LNCAP (cell line): ENCODE measurements at regions not wholly inside any gene's neighbourhood (a gene's known extent, or its start where the extent isn't known, plus 50 kb on each side); places are given as distances from the start of the nearest gene placed in this dataset.

Experiments used
- CTCF ChIP-seq: fragments of 450-650 bp; IDR thresholded peaks from 2 replicates; pipeline ENCODE4 v1.5.1; 2017; ENCODE audit warnings: mild to moderate bottlenecking

DNA sequence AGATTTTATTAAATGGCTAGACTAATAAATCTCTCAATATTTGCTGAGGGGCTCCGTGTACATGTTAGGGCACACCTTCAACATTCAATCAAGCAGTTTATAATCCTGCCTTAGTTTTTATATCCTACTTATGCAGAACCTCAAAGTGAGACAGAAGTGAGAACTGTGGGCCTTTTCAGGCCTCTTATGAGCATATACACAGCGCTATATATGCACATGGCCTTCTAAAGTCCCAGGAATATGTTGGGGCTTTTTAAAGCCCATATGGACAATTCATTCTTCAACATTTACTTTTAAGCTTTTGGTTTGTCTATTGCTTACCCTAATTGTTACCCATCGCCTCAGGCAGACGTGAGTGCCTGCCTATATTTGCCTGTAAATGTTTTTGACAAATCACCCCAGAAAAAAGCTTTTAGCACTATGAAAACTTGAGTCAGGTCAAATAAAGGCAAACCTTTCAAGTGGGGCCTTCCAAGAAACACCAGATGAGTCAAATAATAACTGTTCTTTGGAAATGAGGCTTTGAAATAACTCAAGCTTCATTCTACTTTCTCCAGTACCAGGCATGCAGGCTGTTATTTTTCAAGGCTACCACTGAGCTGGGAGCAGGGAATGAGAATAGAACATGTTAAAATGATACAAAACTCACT is 58.2 kb downstream of the ESM1 start:
- TF ChIP-seq CTCF, result no peak

GRCh38 chr5:54924487-54924886 is 60.9 kb downstream of the ESM1 start:
- no peak for TF ChIP-seq CTCF

- no peak for TF ChIP-seq CTCF
Observed at GRCh38 chr5:54917323-54917722, 68.1 kb downstream of the ESM1 start.

GRCh38 chr5:54915466-54916027 is 69.8 kb downstream of the ESM1 start:
- TF ChIP-seq CTCF, result no peak

DNA sequence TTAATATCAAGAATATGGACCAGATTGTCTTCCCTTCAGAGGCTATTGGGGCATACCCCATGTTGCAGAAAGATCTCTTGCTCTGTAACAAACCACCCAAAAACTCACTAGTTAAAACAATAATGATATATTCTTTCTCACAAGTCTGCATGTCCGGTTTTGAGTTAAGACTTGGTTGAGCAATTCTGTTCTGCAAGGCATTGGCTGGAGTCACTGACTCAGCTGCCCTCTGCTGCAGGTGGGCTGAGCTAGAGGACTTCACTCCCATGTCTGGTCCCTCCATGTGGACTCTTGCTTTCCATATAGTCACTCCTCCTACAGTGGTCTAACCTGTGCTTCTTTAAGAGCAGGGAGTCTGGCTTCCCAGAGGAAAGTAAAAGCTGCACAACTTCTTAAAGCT is 73.4 kb downstream of the ESM1 start:
- no peak for TF ChIP-seq CTCF

- no peak for TF ChIP-seq CTCF
Observed at GRCh38 chr5:54909911-54910870, 75.2 kb downstream of the ESM1 start.

- TF ChIP-seq CTCF, result no peak
Observed at GRCh38 chr5:54908774-54909525, 76.4 kb downstream of the ESM1 start.
